KG1 (cell line): ENCODE measurements at regions not wholly inside any gene's neighbourhood (a gene's known extent, or its start where the extent isn't known, plus 50 kb on each side); places are given as distances from the start of the nearest gene placed in this dataset.
"Not testable (repeated sequence)": the region's sequence is repeated elsewhere in the genome, so short reads cannot be mapped to it uniquely, and the experiment has no call there.

ENCODE experiments used
- DNase-seq: peaks from one replicate; lab custom pipeline; 2025; lab: John Stamatoyannopoulos, UW

- DNase-seq = no peak
Observed at GRCh38 chr21:36591326-36591970, 107.5 kb upstream of the SIM2 start.

GRCh38 chr21:36596174-36596573, 102.7 kb upstream of the SIM2 start:
- no peak for DNase-seq

- no peak for DNase-seq
Observed at GRCh38 chr21:36601362-36601761, 97.6 kb upstream of the SIM2 start.

GRCh38 chr21:36602735-36603134, 96.2 kb upstream of the SIM2 start:
- no peak for DNase-seq

- no peak for DNase-seq
Observed at GRCh38 chr21:36603221-36603620, 95.7 kb upstream of the SIM2 start.

GRCh38 chr21:36605426-36605825, 93.5 kb upstream of the SIM2 start:
- no peak for DNase-seq

GRCh38 chr21:36606287-36606982, 92.5 kb upstream of the SIM2 start:
- DNase-seq = no peak

- DNase-seq = no peak
Observed at GRCh38 chr21:36606983-36607325, 92.0 kb upstream of the SIM2 start.

GRCh38 chr21:36608041-36608896, 90.6 kb upstream of the SIM2 start:
- no peak for DNase-seq

GRCh38 chr21:36608897-36609225, 90.1 kb upstream of the SIM2 start:
- no peak for DNase-seq

GRCh38 chr21:36609654-36610053, 89.3 kb upstream of the SIM2 start:
- no peak for DNase-seq

GRCh38 chr21:36610201-36610600, 88.7 kb upstream of the SIM2 start:
- DNase-seq = no peak

GRCh38 chr21:36610935-36611334, 88.0 kb upstream of the SIM2 start:
- no peak for DNase-seq

- no peak for DNase-seq
Observed at GRCh38 chr21:36611379-36611778, 87.5 kb upstream of the SIM2 start.

- no peak for DNase-seq
Observed at GRCh38 chr21:36613059-36613458, 85.9 kb upstream of the SIM2 start.

- no peak for DNase-seq
Observed at GRCh38 chr21:36613554-36613953, 85.4 kb upstream of the SIM2 start.

- DNase-seq = no peak
Observed at GRCh38 chr21:36615274-36615964, 83.5 kb upstream of the SIM2 start.

- DNase-seq = not testable (repeated sequence)
Observed at GRCh38 chr21:36616773-36617172, 82.1 kb upstream of the SIM2 start.

- not testable (repeated sequence) for DNase-seq
Observed at GRCh38 chr21:36621794-36622193, 77.1 kb upstream of the SIM2 start.

GRCh38 chr21:36624105-36624504, 74.8 kb upstream of the SIM2 start:
- no peak for DNase-seq

- DNase-seq = no peak
Observed at GRCh38 chr21:36626791-36627190, 72.1 kb upstream of the SIM2 start.

GRCh38 chr21:36627242-36627641, 71.7 kb upstream of the SIM2 start:
- no peak for DNase-seq

- no peak for DNase-seq
Observed at GRCh38 chr21:36628106-36628505, 70.8 kb upstream of the SIM2 start.
